ENCODE measurements at regions not wholly inside any gene's neighbourhood (a gene's known extent, or its start where the extent isn't known, plus 50 kb on each side); places are given as distances from the start of the nearest gene placed in this dataset.
A peak's percentile ranks its signal among the peaks of the same experiment; 100 is the strongest.
"Not testable (repeated sequence)": the region's sequence is repeated elsewhere in the genome, so short reads cannot be mapped to it uniquely, and the experiment has no call there.

DNA sequence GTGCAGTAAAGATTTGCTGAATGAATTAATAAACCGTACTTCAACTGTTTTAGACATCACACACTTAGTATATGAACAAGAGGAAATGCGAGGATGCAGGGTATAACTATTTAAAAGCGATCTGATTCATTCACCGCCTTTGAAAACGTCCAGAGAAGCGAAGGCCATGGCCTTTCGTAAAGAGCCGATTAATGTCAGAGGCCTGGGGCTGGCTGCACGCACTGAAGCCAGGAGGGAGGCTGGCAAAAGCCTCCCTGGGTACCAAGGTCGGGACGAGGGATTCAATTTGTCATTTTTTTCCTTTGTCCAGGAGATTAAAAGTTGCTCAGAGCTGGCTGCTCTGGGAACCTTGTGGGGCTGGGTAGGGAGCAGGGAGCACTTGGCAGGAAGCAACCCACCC, 307.4 kb downstream of the NPHP4 start:
- no peak for DNase-seq

DNA sequence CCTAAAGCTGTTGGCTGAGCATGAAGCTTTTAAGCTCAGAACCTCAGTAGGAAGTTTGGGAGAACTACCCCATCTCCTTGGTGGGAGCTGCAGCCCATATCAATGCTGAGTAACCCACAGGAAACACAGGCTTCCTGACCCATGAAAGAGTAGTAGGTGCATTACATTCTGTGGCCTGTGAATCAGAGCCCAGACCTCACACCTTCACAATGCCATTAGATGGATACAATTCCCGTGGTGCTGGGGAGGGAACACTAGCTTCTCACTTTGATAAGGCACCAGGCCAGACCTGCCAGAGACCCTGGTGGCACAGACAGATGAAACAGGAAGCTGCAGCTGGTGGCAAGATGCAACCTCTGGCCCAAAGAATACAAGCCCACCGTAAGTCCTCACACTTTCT, 308.8 kb downstream of the NPHP4 start:
- no peak for DNase-seq

DNA sequence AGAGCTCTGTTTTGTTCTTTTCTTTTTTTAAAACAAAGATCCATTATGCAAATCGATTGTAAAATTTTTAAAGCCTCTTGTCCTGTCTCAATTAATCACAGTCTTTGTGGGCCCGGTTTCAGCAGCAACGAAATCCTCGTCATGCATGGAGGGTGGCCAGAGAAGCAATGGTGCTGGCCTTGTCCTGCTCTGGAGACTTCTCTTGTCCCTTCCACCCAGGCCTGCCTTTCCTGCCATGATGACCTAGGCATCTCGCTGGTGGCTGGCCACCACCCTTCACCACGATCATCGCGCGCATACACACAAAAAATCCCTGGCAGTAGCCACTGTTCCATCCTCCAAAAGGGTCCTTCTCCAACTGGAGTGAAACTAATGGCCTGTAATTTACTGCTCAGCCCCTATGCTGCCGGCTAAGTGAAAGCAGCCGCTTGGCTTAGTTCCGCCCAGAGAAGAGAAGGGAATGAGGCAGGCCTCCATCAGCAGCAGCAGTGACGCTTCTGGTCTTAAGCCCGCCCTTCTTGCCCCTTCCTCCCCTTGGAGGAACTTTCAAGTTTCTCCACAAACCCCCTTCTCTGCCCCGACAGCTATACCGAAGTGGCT, 309.5 kb downstream of the NPHP4 start:
- DNase-seq = no peak

GRCh38 chr1:5681654-5682053, 310.6 kb downstream of the NPHP4 start:
- DNase-seq = no peak

GRCh38 chr1:5680600-5680999, 311.6 kb downstream of the NPHP4 start:
- no peak for DNase-seq

DNA sequence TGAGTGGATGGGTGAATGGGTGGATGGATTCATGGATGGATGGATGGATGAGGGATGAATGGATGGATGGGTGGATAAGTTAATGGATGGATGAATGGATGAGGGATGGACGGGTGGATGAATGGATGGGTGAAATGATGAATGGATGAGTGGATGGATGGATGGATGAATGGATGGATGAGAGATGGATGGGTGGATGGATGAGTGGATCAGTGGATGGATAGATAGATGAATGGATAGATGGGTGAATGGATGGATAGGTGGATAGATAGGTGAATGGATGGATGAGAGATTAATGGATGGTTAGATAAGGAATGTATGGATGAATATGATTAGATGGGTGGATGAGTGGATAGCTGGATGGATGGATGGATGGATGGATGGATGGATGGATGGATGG, 313.5 kb downstream of the NPHP4 start:
- no peak for DNase-seq

DNA sequence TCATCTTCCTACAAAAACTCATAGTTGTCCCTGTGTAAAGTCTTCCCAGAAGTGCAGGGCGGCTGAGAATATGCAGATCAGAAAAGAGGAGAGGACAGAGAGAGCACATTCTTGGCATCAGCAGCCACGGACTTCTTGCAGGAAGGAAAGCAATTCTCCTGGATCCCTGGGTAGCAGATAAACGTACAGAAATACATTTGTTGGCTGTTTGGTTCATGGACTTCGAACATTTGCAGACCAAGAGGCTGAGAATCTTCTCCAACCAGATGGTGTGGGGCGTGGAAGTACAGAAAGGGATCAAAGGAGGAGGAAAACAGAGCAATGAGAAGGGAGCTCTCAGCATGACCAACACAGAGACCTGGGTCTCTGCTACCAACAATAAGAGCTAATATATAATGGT, 319.9 kb downstream of the NPHP4 start:
- DNase-seq = not testable (repeated sequence)

DNA sequence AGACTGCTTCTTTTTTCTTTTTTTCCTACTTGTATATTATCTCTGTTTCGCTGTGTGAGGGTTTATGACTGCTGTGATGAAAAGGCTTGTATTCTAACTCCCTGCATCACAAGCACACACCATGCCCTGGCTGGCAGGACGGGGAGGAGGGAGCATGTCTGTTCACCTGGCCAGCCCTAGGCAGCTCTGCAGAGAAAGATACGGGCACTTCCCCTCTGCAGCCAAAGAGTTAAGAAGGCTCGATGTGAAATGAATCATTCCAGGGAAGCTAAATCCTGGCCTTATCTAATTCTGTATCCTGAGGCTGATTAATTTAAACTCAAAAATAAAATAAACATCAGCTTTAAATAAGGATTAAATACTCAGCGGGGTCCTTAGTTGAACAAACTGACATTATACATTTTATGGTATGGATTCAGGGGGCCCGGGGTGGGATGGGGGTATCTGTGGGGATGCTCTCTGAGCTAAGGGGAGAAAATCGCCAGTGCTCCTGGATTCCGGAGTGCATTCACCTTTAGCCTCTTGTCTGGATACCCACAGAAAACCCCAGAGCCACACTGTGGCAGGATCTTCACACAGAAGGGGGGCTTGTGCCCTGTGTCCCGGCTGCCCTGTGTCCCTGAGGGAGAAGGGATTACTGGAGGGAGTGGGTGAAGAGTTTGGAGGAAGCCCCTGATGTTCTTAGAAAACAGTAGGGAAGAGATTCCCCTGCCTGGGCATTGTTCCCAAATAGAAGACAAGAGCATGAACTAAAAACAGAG, 321.5 kb downstream of the NPHP4 start:
- DNase-seq = no peak

- peak in 1 of 2 experiments; percentile 41 for DNase-seq
These were observed 324.5 kb downstream of the NPHP4 start for GRCh38 chr1:5667513-5668325.

DNA sequence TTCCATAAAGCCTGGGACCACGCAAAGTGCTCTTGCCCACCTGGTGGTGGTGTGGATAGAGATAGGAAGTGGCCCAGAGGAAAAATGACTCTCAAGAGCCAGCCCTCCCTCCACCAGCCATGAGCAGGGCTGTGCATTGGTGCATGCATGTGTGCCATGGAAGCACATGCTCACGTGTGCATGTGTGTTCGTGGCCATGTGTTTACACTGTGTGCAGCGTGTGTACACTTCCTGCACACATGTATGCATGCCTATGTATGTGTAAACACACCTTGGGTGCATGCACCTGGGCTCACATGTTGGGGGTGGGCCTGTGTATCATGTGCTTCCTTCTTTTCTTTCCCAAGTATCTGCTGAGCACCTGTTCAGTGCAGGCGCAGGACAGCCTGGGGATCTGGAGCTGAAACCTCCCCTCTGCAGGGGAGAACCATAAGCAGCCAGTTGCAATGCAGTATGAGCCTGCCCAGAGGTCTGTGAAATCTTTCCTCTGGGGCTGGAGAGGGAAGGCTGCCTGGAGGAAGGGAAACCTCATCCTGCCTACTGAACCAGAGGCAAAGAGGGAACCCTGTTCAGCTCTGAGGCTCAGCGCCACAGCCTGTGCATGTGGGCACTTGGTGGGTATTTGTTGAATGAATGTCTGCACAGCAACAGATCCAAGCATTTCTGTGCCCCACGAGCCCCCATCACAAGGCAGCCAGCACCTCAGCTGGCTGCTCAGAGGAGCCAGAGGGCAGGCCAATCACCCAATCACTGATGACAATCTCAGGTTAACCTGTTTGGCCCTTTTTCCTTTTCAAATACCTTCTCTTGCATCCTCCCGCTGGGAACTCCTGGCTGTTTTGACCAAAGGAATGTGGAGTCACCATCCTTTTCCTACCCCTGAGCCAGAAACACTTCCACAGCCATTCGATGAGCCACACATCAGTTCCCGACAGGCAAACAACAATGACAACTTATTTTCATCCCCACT, 327.0 kb downstream of the NPHP4 start:
- DNase-seq = no peak

GRCh38 chr1:5664081-5664768, 328.0 kb downstream of the NPHP4 start:
- DNase-seq = no peak

DNA sequence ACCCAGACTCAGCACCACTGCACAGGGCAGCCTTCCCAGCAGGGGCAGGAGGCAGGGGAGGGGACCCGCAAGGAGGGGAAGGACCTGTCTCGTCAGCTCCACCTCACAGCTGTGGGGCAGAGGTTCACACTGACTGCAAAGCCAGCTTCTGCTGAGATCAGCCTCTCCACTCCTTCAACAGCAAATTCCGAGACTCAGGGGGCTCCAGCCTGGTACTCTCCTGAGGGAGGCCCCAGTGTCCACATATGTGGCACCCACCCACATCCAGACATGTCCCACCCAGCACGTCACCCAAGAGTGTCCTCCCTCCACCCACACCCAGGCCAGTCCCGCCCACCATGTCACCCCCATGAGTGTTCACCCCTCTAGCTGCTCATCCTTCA, 329.5 kb downstream of the NPHP4 start:
- DNase-seq = no peak

DNA sequence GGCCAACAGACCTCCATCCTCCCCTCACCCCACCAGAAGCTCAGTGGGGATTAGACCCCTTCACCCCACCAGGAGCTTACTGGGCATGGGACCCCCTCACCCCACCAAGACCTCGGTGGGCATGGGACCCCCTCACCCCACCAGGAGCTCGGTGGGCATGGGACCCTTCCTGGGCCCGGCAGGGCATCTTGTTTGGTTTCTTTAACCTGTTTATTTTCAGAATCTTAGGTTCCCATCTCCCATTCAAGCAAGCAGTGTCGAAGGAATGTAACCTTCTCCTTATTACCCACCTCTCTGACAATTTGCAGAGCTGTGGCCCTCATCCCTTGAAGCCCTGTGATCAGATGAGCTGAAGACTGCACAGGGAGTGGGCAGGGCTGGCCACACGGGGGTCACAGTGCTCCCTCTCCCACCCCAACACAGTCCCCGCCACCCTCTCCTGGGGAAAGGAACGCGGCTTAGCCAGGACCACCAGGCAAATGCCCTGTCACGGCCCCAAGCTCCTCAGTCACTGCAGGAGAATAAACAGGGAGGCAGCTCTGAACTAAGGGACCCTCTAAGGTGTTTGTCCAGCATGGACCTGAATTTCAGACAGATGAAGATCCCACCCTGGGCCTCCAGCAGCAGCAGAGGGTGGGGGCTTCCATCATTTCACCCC, 330.0 kb downstream of the NPHP4 start:
- DNase-seq = no peak

- peak in 1 of 2 experiments; percentile 10 for DNase-seq
These were observed 330.8 kb downstream of the NPHP4 start for GRCh38 chr1:5661196-5662085.

DNA sequence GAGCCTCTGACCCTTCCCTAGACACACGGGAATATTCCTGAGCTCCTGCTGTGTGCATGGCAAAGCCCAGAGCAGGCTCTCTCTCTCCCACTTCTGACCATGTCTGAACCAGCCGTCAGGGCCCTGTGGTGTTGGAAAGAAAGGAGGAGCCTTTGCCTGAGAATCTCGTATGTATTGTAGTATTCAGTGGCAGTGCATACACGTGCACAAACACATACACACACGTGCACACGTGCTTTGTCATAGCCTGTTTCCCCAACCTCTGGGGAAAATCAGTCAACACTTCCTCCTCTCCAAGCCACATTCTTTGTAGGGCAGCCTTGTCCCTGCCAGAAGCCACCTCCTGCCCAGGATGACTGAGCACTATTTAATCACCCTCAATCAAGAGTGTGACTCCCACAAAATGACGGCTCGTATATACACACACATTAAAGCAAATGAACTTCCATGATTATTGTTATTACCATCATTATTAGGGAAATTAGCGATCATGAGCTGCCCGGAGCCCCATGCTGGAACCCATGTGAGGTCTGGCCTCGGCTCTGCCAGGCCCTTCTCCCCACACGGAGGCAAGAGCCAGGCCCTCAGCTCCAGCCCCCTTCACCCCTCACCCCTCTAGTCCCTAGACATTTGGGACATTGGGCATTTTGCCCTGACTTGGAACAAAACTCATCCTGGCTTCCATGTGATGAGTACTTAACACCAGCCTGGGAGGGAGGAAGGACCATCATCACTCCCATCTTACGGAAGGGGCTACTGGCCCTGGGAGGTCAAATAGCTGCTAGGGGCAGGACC, 331.9 kb downstream of the NPHP4 start:
- no peak for DNase-seq

GRCh38 chr1:5659606-5660005, 332.6 kb downstream of the NPHP4 start:
- peak in 1 of 2 experiments; percentile 23 for DNase-seq

DNA sequence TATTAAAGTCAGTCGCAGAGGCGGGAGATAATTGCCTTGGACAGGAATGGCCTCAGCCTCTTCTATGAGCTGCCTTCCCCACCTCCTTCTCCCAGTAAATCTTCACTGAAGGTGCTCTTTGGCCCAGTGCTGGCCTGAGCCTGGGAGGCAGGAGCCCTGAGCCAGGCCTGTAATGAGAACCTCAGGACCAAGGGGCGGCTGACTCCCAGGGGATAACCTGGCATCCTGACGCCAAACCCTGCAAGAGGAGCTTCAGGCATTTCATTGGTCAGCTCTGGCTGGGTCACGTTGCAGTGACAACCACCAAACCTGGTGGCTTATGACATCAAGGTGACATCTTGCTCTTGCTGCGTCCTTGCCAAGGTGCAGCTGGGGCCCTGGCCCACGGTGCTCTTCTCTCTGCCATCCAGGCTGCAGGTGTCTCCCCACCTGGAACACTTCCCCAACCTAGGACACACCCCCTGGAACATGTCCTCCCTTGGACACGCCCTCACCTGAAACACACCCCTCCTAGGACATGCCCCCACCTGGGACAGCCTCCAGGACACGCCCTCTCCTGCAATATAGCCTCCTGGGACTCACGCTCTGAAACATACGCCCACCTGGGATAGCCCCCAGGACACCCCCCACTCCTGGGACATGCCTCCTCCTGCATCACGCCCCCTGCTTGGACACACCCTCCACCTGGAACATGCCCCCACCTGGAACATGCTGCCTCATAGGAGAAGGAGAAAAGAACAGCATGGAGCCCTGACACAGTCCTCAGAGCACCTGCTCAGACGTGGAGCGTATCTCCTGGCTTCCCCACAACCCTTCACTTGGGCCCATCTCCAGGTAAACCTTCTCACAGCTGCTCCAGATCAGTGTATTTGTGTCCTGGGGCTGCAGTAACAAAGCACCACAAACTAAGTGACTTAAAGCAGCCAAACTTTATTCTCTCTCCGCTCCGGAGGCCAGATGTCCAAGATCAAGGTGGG, 333.6 kb downstream of the NPHP4 start:
- no peak for DNase-seq

Measured in SHP77 (cell line).